Skeletal muscle tissue (tissue), 3 donors: ENCODE measurements at regions not wholly inside any gene's neighbourhood (a gene's known extent, or its start where the extent isn't known, plus 50 kb on each side); places are given as distances from the start of the nearest gene placed in this dataset.

Experiments used
- H3K27ac ChIP-seq: one replicate; pipeline ENCODE4 v1.7.0; 2013; ENCODE audit warnings: mild to moderate bottlenecking, low read depth, low read length, inconsistent platforms
- H3K27me3 ChIP-seq, 3 donors: one replicate each; pipeline ENCODE4 v1.7.0; 2013; ENCODE audit warnings: low read length in 3 of 3; ENCODE audit not compliant: control insufficient read depth in 3 of 3, insufficient read depth in 3 of 3
- H3K36me3 ChIP-seq, 3 donors: one replicate each; pipeline ENCODE4 v1.7.0; 2013; ENCODE audit warnings: low read length in 3 of 3; ENCODE audit not compliant: control insufficient read depth in 3 of 3, insufficient read depth in 3 of 3
- H3K4me1 ChIP-seq, 3 donors: one replicate each; pipeline ENCODE4 v1.7.0; 2013; ENCODE audit warnings: low read length in 3 of 3, mild to moderate bottlenecking in 3 of 3; ENCODE audit not compliant: control insufficient read depth in 3 of 3, insufficient read depth in 3 of 3
- H3K4me3 ChIP-seq, 3 donors: one replicate each; pipeline ENCODE4 v1.7.0; 2013; ENCODE audit warnings: low read length in 3 of 3
- H3K9ac ChIP-seq, 3 donors: one replicate each; pipeline ENCODE4 v1.7.0; 2013; ENCODE audit warnings: low read length in 3 of 3, mild to moderate bottlenecking in 3 of 3, moderate library complexity in 2 of 3, low read depth in 1 of 3
- H3K9me3 ChIP-seq, 3 donors: one replicate each; pipeline ENCODE4 v1.7.0; 2013; ENCODE audit warnings: low read length in 3 of 3; ENCODE audit not compliant: control insufficient read depth in 3 of 3
- donor health status: Osteomylitis.

DNA sequence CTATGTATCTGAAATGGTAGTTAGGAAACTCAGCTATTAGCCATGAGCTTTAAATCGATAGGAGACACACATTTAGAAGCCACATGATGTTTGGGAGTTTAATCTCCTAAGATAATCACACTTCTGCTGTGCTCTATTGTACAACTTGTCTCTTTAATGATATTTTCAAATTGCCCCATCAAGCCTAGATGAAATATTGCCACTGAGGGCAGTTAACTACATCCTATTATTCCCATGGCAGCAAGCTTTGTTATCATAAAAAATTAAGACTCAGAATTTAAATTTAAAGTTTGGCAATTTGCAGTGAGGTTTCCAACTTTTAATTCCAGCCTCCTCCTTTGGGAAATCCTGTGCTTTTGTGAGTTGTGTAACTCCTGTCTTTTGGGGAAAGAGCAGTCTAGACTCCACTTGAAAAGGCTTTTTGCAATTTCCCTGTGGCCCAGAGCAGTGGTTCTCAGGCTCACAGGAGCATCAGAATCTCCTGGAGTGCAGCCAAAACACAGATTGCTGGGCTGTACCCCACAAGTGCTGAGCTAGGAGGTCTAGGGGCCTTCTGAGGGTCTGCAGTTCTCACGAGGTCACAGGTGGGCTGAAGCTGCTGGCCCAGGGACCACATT is 792.4 kb downstream of the QKI start:
- Histone ChIP-seq H3K36me3 (no peaks in the 10 kb centered on the region), H3K27me3 (no peaks in the 10 kb centered on the region), H3K4me1 (no peaks in the 10 kb centered on the region), H3K9ac (no peak overlapping the region), H3K4me3 (no peak overlapping the region), H3K27ac (no peak overlapping the region), H3K9me3 (no peaks in the 10 kb centered on the region)

DNA sequence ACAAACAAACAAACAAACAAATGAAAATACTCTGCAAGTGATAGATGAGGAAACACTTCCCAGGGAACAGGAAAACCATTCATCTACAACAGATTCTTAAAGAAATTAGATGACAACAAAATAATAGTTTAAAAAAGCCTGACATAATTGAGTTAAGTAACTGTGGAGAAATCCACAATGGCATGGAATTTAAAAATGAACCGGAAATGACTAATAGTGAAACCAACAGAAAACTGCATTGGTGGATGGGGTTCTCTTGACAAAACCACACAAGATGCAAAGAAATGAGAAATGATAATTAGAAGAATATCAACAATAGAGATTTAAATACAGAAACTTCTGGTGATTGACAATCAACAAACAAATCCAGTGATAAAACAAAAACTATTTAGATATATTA is 785.6 kb downstream of the QKI start:
- H3K4me1 ChIP-seq = peaks cover 4 to 10% (median 5%) of the 10 kb centered on the region in 3 donors
- H3K9me3 ChIP-seq = no peaks in the 10 kb centered on the region
- H3K27me3 ChIP-seq = no peaks in the 10 kb centered on the region
- no peaks in the 10 kb centered on the region for H3K36me3 ChIP-seq
- no peak overlapping the region for H3K4me3 ChIP-seq
- H3K9ac ChIP-seq = no peak overlapping the region
- H3K27ac ChIP-seq = no peak overlapping the region

DNA sequence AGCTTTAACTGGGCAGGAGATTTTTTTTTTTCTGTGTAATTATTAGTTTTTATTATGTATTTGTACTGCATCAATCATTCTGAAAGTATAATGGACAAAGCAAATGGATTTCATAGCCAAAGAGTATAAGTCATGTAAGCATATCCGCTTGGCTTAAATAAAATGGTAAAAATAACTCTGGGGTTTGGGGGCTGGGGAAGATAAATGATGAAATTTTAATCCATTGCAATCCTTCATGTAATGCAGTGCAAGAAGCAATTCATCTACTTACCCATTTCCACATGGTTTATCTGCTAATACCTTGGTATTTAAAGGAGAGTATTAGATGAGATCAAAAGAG is 781.4 kb downstream of the QKI start:
- Histone ChIP-seq H3K27ac (no peak overlapping the region), H3K27me3 (no peaks in the 10 kb centered on the region), H3K9ac (no peak overlapping the region), H3K36me3 (no peaks in the 10 kb centered on the region), H3K9me3 (no peaks in the 10 kb centered on the region), H3K4me3 (no peak overlapping the region), H3K4me1 (peaks cover 4 to 10% (median 5%) of the 10 kb centered on the region in 3 donors)

DNA sequence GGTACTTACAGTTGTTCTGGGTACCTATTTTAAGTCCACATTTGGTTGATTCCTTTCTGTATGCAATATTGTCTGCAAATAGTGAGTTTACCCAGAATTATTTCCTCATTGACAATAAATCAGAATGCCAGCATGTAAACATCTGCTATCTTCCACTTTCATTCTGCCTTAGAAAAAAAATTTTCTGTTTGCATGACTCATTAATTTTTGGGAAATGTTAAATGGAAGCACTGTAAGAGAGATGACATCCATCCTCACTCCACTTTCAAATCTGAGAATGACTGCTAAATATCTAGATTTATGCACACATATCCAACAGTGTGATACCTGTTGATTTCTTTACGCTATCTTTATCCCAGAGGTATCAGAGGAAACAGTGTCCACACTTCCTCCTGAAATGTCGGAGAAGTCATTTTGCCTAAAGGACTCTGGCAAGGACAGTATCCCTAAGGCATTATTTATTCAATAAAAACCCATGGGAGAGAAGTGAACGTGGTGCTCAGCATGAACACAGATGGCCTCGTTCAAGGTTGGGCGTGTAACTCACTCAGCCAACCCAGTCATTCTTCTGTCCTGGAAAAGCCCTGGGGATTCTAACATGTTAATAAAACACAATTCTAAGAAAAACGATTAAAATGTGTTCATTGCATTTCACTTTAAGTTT is 780.9 kb downstream of the QKI start:
- Histone ChIP-seq H3K4me1 (peaks cover 4 to 10% (median 5%) of the 10 kb centered on the region in 3 donors), H3K9ac (no peak overlapping the region), H3K9me3 (no peaks in the 10 kb centered on the region), H3K27ac (no peak overlapping the region), H3K36me3 (no peaks in the 10 kb centered on the region), H3K27me3 (no peaks in the 10 kb centered on the region), H3K4me3 (peak overlapping the region in 1 of 3 donors; percentile 28)

DNA sequence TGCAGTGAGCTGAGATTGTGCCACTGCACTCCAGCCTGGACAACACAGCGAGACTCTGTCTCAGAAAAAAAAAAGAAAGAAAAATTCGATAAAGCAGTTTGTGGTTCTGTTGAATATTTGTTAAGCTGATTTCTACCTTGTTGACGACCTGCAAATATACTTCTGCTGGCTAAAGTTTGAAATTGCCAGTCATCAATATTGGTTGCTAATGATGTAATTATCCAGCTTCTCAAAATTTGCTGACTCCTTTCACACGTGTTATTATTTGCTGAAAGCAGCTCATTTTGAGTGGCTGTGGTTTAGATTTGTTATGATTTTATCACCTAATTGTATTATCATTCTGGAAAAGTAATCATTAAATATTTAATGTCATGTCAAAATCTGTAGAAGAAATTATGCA is 774.3 kb downstream of the QKI start:
- Histone ChIP-seq H3K27ac (no peak overlapping the region), H3K27me3 (no peaks in the 10 kb centered on the region), H3K36me3 (no peaks in the 10 kb centered on the region), H3K9ac (no peak overlapping the region), H3K4me3 (no peak overlapping the region), H3K9me3 (no peaks in the 10 kb centered on the region), H3K4me1 (no peaks in the 10 kb centered on the region)

DNA sequence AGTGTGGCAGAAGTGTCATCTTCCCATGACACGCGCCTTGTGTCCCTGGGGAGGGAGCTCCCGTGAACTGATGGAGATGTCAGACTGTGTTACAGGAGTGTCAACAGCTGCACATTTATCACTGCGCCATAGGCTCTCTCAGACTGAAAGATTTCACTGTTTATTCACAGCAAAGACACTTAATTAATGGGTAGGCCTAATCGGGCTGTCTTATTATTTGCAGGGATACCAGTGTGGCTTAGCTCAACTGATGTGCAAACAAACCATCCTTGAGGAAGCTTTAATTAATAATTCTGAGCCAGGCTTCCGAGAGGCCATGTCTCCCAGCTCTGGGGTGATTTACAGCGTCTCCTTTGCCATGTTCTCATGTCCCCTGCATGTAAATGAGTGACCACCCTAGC is 771.0 kb downstream of the QKI start:
- H3K9me3 ChIP-seq = no peaks in the 10 kb centered on the region
- no peak overlapping the region for H3K9ac ChIP-seq
- H3K36me3 ChIP-seq = no peaks in the 10 kb centered on the region
- no peak overlapping the region for H3K27ac ChIP-seq
- H3K4me3 ChIP-seq = no peak overlapping the region
- no peaks in the 10 kb centered on the region for H3K4me1 ChIP-seq
- H3K27me3 ChIP-seq = no peaks in the 10 kb centered on the region

DNA sequence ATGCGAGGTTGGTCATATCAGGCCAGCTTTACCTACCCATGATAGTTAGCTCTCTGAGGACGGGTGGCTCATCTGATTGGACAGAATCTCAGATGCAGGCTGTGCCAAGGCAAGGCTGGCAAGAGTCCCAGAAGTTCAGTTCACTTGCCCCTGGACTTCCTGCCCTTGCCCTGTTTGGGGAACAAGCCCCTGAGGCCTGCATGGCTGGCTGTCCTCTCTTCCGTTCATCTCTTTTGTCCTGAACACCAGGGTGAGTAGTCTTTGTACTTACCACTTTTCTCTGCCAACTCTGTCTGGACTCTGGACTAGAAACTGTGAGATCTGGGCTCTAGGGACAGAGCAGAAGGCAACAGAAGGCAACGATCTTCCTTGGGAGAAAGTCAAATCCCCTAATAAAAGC is 769.9 kb downstream of the QKI start:
- Histone ChIP-seq H3K36me3 (no peaks in the 10 kb centered on the region), H3K9me3 (no peaks in the 10 kb centered on the region), H3K27me3 (no peaks in the 10 kb centered on the region), H3K4me3 (no peak overlapping the region), H3K27ac (no peak overlapping the region), H3K4me1 (no peaks in the 10 kb centered on the region), H3K9ac (no peak overlapping the region)

DNA sequence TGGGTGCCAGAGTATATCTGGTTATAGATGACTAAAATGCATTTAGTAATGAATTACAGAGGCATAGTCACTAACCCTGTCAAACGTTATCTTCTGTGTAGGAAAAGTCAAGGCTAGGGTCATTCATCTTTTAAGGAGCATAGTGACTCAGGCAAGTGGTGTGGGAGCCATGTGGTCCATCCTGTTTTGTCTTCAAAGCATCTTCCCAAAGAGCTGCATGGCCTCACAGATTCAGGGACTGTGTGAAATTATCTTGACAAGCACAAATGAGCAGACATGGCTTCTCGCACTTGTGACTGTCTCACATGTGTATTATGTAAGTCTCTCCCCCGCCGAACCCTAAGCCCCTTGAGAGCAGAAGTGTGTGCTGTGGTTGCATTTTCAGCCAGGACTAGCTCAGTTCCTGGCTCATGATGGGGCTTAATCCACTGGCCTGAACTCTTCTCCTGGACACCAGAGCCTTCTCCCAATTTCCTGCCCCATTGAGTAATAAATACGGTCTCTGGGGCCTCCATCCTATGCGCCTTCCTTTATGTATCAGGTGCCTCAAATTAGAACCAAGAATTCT is 769.1 kb downstream of the QKI start:
- Histone ChIP-seq H3K36me3 (no peaks in the 10 kb centered on the region), H3K4me3 (no peak overlapping the region), H3K9ac (no peak overlapping the region), H3K27ac (no peak overlapping the region), H3K27me3 (no peaks in the 10 kb centered on the region), H3K4me1 (peaks cover 0 to 3% (median 0%) of the 10 kb centered on the region in 3 donors), H3K9me3 (no peaks in the 10 kb centered on the region)

DNA sequence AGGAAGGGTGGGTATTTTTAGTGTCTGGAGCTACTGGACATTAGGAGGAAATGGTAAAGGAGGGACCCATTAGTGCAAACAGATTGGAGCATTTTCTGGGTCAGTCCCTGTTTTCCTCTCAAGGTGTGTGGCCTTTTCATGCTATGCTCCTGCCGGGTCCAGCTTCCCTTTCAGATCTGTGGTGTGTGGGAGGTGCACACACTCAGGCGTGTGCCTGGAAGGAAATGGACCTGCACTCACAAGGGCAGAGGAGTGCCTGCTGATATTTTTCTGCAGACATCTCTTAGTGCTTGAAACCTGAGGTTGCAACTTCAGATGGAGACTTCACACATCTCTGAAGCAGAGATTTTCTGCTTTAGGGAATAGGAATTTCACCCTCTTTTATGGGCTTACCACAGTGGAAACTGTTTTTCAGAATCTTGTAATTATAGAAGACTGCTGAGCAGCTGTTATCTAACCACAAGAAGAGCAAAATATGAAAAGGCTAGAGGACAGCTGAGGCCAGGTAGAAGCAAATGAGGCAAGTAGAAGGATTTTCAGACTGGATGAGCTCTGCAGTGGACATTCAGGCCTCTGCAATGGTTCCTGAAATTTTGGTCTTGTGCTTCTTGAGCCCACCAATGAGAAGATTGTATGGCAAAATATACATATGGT is 764.3 kb downstream of the QKI start:
- Histone ChIP-seq H3K27me3 (no peaks in the 10 kb centered on the region), H3K9me3 (no peaks in the 10 kb centered on the region), H3K36me3 (no peaks in the 10 kb centered on the region), H3K4me3 (no peak overlapping the region), H3K27ac (no peak overlapping the region), H3K4me1 (peaks cover 0 to 3% (median 0%) of the 10 kb centered on the region in 3 donors), H3K9ac (no peak overlapping the region)

DNA sequence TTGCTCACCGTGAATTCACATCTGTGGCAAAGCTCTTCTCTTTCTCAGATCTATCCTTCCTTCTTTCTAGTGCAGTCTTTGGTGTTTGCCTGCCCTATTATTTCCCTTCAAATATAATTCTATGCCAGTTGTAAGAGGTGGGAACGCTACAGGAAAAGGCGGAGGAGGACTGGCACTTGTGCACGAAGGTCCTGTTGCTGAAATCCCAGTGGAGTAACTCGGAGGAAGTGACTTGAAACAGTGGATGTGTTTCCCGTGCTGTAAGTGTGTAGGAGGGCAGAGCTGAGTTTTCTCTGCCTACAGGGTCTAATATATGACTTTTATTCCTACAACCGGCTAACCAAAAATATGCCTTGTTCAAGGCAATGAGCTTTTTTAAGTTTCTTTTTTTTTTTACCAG is 754.8 kb downstream of the QKI start:
- H3K9me3 ChIP-seq = no peaks in the 10 kb centered on the region
- no peak overlapping the region for H3K9ac ChIP-seq
- no peaks in the 10 kb centered on the region for H3K36me3 ChIP-seq
- H3K27ac ChIP-seq = no peak overlapping the region
- H3K4me1 ChIP-seq = peaks cover 0 to 5% (median 3%) of the 10 kb centered on the region in 3 donors
- H3K4me3 ChIP-seq = no peak overlapping the region
- no peaks in the 10 kb centered on the region for H3K27me3 ChIP-seq
